ENCODE measurements at regions not wholly inside any gene's neighbourhood (a gene's known extent, or its start where the extent isn't known, plus 50 kb on each side); places are given as distances from the start of the nearest gene placed in this dataset.

- TF ChIP-seq POLR2A (IDR thresholded peaks at IDR 0.05; ENCODE audit: low read depth, low read length) (no peak), POLR2AphosphoS5 (IDR thresholded peaks at IDR 0.05; ENCODE audit: low read depth, low read length) (no peak), POU2F2 (IDR thresholded peaks at IDR 0.05; ENCODE audit: low read depth, low read length) (no peak), TAF1 (IDR thresholded peaks at IDR 0.05; ENCODE audit: low read depth, low read length) (no peak), SPI1 (IDR thresholded peaks at IDR 0.05; ENCODE audit: low read depth, low read length) (no peak), PAX5 (IDR thresholded peaks at IDR 0.05; ENCODE audit: insufficient read depth, low read length, severe bottlenecking) (no peak)
Observed at GRCh38 chr11:128086794-128087193, 500.6 kb downstream of the ETS1 start.

All from GM12891 (cell line).